ENCODE measurements at regions not wholly inside any gene's neighbourhood (a gene's known extent, or its start where the extent isn't known, plus 50 kb on each side); places are given as distances from the start of the nearest gene placed in this dataset.

DNA sequence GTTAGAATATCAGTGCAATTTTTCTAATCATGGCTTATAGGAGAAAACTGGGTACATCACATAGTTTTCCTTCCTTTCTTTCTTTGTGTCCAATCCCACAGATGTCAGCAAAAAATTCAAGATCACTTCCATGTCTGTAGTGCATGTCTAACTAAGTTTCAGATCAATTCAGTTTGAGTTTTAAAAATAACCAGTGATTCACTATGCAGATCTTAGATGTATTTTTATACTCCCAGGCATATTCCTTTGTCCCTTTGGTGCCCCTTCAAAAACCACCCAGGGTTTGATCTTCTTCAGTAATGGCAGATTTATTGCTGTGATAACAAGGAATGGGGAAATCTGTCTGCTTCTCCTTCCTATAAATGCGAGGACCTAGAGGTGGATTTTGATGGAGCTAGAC lies 915.6 kb downstream of the METTL15 start:
- no peak for DNase-seq

DNA sequence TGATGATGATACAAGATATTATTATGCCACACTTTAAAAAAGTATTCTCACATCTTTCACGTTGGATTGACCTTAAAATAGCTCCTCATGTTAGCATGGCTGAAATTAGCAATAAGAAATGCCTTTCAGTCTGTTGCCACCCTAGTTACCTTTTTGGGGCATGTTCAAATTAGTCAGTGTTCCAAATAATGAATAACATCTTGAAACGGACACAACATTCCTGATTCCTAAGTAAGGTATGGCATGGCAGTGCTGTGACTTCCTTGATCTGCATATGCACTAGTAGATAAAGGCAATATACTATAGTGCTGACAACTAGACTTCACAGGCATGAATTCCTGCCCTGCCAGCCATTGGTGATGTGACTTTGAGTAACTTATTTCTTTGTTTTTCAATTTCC lies 914.5 kb downstream of the METTL15 start:
- DNase-seq: no peak

DNA sequence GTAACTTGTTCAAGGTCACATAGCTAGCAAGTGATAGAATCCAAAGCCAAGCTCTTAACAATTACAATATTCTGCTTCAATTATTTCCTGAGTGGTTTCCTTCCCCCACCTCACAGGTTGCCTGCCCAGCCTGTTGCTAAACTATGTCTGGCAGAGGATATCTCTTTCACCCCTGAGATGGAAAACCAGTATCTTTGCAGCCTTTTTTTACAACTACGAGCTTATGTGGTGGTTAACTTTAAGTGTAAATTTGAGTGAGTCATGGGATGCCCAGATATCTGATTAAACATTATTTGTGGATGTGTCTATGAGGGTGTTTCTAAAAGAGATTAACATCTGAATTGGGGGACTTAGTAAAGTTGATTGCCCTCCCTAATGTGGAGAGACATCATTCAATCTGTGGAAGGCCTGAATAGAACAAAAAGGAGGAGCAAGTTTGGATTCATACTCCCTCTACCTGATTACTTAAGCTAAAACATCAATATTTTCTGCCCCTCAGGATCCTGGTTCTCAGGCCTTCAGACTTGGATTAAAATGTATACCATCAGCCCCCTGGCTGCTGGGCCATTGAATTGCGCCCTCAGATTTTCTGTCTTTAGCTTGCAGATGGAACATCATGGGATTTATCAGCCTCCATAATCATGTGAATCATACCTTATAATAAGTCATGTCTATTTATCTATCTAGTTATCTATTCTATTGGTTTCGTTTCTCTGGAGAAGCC lies 911.9 kb downstream of the METTL15 start:
- DNase-seq: no peak

DNA sequence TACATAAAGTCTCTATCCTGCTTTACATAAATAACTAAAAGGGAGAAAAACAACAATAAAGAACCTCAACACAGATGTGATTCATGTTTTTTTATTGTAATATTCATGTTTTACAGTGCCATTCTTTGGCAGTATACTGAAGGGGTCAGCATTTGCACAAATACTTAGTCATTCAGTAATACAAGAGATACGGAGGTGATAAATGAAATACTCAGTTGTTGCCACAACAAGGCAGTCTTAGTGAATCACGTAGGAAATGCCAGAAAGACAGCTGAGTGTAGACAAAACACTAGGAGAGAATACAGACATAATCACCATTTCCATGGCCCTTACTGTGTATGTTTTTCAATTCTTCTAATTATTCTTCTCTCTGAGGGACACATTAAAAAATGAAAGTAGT lies 910.4 kb downstream of the METTL15 start:
- DNase-seq: no peak

DNA sequence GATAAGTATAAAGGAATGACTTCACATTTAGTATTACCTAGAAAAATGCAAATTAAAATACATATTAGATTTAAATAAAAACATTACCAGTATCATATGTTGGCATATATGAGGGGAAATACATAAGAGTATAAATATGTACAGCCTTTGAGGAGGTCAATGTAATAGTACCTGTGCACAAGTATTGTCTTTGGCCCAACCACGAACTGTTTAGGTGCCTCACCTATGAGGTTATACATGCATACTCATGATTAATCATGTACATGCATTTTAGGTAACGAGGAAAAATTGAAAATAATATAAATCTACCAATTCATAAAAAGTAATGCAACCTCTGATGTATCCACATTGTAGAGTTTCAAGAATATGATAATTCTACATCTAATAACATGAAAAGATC lies 909.8 kb downstream of the METTL15 start:
- no peak for DNase-seq

DNA sequence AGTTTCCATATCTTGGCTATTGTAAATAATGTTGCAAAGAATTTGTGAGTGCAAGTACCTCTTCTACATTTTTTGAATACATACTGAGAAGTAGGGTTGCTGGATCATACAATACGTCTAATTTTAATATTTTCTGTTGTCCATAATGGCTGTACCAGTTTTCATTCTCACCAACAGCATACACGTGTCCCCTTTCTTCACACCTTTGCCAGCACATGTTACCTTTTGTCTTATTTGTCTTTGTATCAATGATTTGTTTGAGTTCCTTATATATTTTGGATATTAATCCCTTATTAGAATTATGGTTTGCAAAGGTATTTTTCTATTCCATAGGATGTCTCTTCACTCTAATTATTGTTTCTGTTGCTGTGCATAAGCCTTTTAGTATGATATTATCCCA lies 904.3 kb downstream of the METTL15 start:
- no peak for DNase-seq

DNA sequence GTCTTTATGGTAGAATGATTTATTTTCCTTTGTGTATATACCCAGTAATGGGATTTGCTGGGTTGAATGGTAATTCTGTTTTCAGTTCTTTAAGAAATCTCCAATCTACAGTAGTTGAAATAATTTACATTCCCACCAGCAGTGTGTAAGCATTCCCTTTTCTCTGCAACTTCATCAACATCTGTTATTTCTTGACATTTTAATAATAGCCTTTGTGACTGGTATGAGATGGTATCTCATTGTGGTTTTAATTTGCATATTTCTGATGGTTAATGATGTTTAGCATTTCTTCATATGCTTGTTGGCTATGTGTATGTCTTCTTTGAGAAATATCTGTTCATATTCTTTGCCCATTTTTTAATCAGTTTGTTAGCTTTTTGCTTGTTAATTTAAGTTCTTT lies 901.2 kb downstream of the METTL15 start:
- no peak for DNase-seq

DNA sequence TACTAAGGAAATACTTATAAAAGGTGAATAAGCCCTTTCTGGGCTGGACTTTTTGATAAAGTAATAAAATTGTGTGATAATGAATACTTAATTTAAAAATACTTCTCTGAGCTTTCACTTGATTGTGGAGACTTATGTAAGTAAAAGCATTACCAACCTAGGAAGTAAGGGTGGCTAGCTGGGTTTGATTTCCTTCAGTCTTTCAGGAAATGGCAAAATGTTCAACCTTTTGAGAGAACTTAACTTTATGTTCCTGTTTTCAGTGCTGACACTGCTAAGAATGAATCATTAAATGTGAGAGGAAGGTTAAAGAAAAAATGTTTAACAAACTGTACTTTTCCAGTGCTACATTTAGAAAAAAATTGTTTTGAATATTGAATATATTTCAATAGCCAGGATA lies 900.3 kb downstream of the METTL15 start:
- no peak for DNase-seq

DNA sequence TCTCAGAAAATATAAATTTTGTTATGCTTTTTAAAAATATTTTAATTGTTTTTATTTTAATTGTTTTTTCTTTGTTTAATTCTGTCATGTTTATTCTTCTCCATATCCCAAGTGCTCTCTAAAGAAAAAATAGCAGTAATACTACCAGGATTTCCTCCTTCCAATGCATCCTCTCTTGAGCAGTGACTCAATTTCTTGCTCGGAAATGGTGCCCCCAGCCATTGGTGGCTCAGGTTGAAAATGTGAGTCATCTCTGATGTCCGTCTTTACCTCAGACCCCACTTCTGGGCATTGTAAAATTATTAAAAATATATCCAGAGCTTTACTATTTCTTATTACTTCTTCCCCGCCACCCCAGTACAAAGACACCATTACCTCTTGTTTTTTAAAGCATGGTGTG lies 898.5 kb downstream of the METTL15 start:
- no peak for DNase-seq

DNA sequence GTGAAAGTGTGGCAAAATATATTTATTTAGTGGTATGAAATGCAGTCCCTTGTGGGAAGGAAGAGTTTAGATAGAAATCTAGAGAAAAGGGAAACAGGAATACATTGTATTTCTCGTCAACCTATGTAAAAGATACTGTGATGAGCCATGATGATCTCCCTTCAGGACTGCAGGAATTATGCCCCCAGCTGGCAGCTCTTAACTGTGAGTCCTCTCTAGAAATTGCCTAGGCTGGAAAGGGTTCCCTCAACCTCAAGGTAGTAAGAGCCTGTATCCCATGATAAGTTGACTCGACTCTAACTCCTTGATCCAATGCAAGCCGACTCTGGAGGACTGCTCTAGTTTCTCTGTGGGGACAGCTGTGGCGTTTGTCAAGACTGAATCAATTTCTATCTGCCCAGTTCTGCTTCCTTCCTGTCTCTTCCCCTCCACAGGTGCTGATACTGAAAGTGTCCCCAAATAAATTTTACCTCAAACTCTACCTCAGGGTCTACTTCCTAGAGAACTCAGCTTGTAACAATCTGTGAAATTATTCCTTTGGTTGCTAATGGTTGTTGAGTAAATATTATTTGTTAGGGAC lies 897.3 kb downstream of the METTL15 start:
- DNase-seq: no peak

DNA sequence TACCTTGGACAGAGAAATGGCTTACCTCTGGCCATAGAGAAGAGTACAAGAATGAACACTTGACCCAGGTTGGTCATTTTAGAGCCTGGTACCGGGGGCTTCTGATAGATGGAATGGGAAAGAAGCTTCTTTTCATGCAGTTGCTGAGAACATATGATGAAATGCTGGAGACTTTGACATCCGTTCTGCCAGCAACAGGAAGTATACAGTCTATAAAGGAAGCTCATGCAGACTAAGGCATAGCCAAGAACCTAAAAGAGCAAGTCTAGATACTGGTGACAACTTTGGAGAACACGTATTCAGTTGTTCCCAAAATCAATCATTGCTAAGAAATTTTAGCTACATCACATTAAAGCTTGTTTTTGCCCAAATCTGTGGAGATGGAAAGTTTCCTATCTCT lies 894.6 kb downstream of the METTL15 start:
- no peak for DNase-seq

DNA sequence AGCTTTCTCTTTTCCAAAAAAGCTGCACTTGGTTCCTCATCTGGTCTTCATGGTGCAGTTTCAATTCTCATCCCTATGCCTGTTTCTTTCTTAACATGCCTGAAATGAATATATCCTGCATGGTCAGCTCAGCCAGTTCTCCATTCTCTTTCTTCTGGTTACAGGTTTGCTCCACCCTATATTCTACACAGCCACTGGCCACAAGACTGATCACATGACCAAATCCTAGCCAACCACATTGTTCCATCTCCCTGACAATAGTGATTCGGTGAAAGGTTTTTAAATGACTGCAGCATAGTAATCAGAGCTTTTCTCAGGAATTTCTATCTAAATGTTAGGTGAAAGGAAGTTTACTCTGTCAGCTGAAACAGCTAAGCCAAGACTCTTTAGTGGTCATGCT lies 891.4 kb downstream of the METTL15 start:
- no peak for DNase-seq

DNA sequence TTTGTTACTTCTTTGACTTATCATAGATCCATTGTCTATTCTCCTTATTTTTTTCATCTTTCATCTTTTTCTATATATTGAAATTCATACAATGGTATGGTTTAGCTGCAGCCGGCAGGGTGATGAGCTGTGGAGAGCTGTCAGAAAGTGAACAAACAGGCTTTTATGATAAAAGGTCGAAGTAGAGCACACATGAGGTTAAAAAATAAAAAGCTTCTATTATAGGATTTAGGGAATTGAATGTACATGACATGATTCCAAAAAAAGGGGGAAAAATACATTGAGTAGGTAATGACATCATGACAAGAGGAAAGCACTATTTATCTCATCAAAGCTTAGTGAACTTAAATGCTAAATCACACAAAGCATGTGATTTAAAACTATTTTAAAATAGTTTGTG lies 884.8 kb downstream of the METTL15 start:
- no peak for DNase-seq

DNA sequence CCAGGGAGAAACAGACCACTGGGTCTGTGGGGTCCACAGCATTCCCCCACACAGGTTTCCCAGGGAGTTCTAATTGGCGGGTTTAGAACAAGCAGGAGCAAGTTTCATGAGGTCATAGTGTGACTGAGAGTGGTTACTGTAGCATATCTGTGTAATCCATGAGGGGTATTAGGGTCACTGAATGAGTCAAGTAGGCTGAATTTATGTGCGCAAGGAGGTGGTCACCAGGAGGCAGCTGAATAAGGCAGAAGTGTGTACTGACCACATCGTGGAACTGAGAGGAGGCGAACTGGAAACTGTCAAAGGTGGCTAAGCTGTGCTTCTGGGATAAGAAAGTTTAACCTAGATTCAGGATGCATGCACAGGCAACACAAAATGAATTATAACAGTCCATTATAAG lies 876.0 kb downstream of the METTL15 start:
- no peak for DNase-seq

DNA sequence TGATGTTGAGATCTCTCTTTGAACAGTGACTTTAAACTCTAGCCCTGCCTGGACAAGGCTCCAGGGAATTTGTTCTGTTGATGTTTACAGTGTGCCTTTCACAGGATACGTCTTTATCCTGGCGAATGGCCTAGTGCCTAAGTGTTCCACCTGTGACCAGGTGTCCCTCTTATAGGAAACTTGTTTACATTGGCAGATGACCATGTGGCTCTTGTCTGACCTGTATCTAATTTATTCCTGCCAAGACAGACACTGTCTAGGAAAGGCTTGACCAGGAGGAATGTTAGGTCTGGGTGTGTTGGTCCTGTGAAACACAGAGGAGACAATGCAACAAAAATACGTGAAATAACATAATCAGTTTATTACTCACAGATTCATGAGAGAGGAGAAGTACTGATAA lies 875.6 kb downstream of the METTL15 start:
- DNase-seq: no peak

DNA sequence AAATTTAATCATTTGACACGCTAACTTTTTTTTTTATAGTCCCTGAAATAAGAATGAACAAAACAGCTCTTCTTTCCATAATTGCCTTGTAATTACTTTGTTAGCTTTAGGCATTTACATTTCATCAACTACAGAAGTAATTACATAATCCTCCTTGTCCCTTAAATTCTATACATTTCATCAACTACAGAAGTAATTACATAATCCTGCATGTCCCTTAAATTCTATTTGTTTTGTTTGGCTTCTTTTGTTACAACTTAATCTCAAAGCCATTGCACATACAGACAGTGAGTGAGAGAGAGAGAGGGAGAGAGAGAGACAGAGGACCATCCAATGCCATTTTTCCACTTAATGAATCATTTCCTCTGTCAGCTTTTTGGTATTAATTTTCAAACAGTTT lies 873.2 kb downstream of the METTL15 start:
- no peak for DNase-seq

DNA sequence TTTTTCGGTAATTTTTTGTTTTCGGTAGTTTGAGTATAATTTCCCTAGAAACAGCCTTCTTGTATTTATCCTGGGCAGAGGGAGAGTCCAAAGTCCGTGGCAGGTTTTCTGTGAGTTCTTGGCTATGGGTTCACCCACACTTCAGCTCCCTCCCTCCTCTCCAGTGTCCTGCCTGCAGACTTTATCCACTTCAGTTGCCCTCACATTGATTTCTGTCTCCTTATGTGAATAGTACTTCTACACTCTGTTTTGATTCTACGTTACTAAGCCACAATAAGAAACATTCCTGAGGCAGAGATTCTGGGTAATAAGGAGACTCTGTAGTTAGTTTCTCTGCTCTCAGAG lies 868.6 kb downstream of the METTL15 start:
- no peak for DNase-seq

DNA sequence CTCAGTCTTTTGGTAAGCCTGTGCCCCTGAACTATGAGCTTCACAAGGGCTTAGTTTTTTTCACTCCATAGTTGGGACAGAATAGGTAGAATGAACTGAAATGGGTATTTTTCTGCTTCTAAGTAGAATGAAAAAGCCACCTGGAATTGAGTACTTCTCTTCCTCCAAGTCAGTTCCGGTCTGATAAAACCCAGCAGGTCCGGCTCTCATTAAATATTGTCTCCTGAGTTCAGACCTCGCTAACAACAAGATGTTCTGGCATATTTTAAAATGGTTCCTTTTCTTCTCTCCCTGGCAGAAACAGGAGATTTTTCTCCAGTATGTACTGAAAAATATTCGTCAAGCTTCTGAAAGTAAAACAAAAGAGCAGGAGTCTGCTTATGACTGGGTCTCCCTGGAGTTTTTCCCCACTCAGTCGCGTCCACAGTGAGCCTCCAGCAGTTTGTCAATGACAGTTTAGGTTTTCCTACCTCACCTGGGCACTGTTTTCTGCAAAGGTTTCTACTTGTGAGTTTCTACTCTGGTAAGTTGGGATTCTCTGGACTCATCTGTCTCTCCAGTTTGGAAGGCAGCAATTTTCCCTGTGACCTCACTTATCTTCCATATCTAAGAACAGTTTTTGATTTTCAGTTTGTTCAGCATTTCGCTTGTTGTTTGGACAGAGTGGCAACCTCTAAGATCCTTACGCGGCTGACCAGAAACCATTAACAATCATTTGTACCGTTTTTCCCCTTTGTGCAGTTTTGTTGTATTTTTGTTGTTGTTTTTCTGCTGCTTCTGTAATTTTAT lies 868.0 kb downstream of the METTL15 start:
- no peak for DNase-seq

DNA sequence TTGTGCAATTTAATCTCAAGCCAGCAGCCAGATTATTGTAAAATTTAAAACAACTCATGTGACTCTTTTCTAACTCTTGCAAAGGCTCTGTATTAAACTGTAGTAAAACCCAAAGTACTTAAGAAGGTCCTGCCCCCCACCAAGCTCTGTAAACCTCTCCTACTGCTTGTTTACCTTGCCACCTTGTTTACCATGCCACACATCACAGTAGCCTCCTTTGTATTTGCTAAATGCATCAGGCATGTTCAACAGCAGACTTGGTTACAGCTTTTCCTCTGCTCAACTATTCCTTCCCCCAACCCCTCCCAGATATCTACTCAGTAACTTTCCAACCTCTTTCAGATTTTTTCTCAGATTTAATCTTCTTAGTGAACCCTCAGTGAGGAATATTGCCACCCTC lies 861.6 kb downstream of the METTL15 start:
- no peak for DNase-seq

DNA sequence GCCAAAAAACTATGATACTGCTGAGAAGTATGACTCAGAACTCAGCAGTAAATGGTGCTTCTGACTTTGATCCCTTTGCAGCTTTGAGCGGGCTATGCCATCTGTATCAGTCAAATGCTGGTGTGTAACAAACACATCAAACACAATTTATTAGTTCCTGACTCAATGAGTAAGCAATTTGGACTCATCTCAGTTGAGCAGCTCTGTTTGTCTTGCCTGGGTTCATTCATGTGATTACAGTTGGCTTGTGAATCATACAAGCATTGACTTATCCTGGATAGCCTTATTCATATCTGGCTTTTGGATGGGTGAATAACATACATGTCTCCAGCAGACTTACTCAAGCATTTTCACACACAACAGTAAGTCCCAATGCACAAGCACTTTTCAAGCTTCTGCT lies 858.8 kb downstream of the METTL15 start:
- no peak for DNase-seq

DNA sequence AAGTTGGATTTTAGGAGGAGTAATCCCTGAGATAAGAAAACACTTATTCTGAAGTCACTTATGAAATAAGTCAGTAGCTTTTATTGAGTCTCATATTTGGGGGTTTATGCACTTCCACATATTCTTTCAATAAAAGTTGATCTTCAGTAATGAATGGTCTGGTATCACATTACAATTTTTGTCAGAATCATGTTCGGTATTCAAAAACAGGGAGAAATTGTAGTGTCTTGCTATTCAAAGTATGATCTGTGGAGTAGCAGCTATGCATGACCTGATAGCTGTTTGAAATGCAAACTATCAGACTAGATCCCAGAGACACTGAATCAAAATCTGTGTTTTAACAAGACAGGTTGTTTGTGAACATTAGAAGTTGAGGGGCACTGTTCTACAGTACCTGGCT lies 857.6 kb downstream of the METTL15 start:
- DNase-seq: no peak

DNA sequence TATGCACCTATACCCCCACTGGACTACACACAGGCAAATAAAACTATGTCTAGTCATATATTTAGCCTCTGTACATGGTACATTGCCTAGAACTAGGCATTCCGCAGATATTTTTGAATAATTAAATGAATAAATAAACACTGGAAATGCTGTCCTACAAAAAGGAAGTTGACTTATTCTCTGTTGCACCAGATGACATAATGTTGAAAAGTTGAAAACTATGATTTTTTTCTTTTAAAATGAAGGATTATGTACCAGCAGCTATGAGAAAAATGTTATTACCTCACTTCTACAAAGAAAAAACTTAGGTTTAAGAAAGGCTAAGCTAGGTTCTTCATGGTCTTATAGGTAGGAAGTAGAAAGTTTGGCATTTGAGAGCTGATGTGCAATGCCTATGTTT lies 856.6 kb downstream of the METTL15 start:
- no peak for DNase-seq

DNA sequence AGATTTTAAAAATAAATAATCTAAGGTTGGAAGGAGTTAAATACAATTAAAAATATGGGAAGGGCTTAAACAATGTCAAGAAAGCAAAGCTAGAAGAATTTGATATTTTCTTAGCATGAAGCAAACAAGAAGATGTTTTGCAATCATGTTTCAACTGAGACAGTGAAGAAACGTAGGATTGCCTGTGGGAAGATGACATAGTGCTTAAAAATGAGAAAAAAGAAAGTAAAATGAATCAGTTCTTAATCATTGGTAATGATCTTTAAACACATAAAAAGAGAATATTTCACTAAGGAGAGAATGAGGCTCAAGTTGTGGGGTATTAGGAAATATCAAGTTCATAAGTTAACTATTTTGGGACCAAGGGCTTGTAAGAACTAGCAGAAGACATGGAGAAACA lies 855.0 kb downstream of the METTL15 start:
- DNase-seq: no peak

DNA sequence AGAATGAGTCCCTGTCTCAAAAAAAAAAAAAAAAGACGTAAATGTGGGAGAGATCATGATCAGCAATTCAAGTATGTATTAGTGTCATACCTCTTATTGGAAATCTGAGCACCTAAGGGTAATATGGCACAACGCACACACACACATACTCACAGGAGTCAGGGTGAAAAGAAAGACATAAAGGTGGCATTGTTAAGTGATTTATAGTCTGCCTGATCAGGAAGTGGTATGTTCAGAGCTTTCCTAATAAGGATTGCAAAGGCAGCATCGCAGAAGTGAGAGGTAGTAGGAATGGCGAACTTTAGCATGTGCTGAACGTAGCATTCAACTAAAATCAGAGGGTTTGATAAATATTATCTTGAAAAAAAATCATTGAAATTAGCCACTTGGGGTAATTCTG lies 854.3 kb downstream of the METTL15 start:
- no peak for DNase-seq

DNA sequence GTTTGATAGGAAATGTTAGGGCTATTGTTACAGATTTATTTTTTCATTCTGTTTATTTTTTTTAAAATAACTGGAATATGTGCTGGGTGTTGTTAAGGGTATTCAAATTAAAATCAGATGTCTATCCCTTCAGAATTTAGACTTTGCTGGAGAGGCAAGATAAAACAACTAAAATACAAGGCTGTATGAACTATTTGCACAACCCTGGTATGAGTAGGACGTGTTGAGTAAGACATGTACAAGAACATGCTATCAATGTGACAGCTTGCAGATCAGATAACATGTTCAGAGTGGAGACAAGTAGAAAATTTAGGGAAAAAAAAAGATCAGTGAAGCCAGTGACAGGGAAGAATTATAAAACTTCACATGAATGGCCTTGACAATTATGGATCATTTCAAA lies 853.5 kb downstream of the METTL15 start:
- DNase-seq: no peak
